Peyer's patch (tissue), 4 donors: ENCODE measurements at regions not wholly inside any gene's neighbourhood (a gene's known extent, or its start where the extent isn't known, plus 50 kb on each side); places are given as distances from the start of the nearest gene placed in this dataset.

Experiments used
- POLR2A ChIP-seq, 2 donors: fragments of 450-650 bp; IDR thresholded peaks; one replicate each; pipeline ENCODE4 v1.5.1; 2017; ENCODE audit warnings: antibody characterized with exemption in 2 of 2, mild to moderate bottlenecking in 2 of 2, moderate library complexity in 2 of 2
- TF ChIP-seq, protein P1 (sequence below), 6 experiments: fragments of 450-650 bp in 4 of 6; fragments of 200-600 bp in 2 of 6; sonication (generic) in 1 of 6; IDR thresholded peaks; one replicate each; pipeline ENCODE4 v1.5.1; 2017 to 2019; ENCODE audit warnings: antibody characterized with exemption in 6 of 6, mild to moderate bottlenecking in 3 of 6, moderate library complexity in 1 of 6

DNA sequence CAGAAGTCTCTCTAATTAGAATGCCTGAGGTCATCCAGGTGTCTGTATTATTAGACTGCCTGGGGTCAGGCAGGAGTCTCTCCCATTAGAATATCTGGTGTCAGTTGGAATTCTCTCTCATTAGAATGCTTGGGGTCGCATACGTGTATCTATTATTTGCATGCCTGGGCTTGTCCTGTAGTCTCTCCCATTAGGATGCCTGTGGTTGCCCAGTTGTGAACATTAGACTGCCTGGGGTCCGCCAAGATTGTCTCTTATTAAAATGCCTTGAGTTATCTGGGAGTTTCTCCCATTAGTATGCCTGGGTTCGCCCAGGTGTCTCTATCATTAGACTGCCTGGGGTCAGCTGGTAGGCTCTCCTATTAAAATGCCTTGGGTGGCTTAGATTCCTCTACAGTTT, 1494.7 kb downstream of the UQCRFS1 start:
- no peak for TF ChIP-seq POLR2A (IDR thresholded peaks at IDR 0.05)
- TF ChIP-seq, protein P1, sequence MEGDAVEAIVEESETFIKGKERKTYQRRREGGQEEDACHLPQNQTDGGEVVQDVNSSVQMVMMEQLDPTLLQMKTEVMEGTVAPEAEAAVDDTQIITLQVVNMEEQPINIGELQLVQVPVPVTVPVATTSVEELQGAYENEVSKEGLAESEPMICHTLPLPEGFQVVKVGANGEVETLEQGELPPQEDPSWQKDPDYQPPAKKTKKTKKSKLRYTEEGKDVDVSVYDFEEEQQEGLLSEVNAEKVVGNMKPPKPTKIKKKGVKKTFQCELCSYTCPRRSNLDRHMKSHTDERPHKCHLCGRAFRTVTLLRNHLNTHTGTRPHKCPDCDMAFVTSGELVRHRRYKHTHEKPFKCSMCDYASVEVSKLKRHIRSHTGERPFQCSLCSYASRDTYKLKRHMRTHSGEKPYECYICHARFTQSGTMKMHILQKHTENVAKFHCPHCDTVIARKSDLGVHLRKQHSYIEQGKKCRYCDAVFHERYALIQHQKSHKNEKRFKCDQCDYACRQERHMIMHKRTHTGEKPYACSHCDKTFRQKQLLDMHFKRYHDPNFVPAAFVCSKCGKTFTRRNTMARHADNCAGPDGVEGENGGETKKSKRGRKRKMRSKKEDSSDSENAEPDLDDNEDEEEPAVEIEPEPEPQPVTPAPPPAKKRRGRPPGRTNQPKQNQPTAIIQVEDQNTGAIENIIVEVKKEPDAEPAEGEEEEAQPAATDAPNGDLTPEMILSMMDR (IDR thresholded peaks at IDR 0.05): no peak
